ENCODE measurements at regions not wholly inside any gene's neighbourhood (a gene's known extent, or its start where the extent isn't known, plus 50 kb on each side); places are given as distances from the start of the nearest gene placed in this dataset.

- in situ Hi-C loops (cut with HindIII; ENCODE audit: low sequenced_read_pairs): loop anchor here (5.0 kb wide), 1 partner anchor 98 kb away; no protein-coding TSS in a partner anchor
These were observed 77.4 kb upstream of the RET start for GRCh38 chr10:42999385-43000020.

- in situ Hi-C loops (cut with HindIII; ENCODE audit: low sequenced_read_pairs): loop anchor here (5.0 kb wide), 1 partner anchor 97 kb away; no protein-coding TSS in a partner anchor
These were observed 76.9 kb upstream of the RET start for GRCh38 chr10:43000021-43000411.

GRCh38 chr10:43000651-43001426 lies 76.0 kb upstream of the RET start:
- in situ Hi-C loops (cut with HindIII; ENCODE audit: low sequenced_read_pairs): loop anchor here (5.0 kb wide), 1 partner anchor 96 kb away; no protein-coding TSS in a partner anchor

- in situ Hi-C loops (cut with HindIII; ENCODE audit: low sequenced_read_pairs): loop anchor here (5.0 kb wide), 1 partner anchor 96 kb away; no protein-coding TSS in a partner anchor
These were observed 75.5 kb upstream of the RET start for GRCh38 chr10:43001427-43001795.

- in situ Hi-C loops (cut with HindIII; ENCODE audit: low sequenced_read_pairs): loop anchor here (5.0 kb wide), 1 partner anchor 95 kb away; no protein-coding TSS in a partner anchor
These were observed 74.3 kb upstream of the RET start for GRCh38 chr10:43002596-43002995.

GRCh38 chr10:43006490-43006889 lies 70.4 kb upstream of the RET start:
- in situ Hi-C loops (cut with HindIII; ENCODE audit: low sequenced_read_pairs): no loop called here

GRCh38 chr10:43012578-43012977 lies 64.3 kb upstream of the RET start:
- in situ Hi-C loops (cut with HindIII; ENCODE audit: low sequenced_read_pairs): no loop called here

GRCh38 chr10:43013065-43013464 lies 63.8 kb upstream of the RET start:
- in situ Hi-C loops (cut with HindIII; ENCODE audit: low sequenced_read_pairs): no loop called here

GRCh38 chr10:43024524-43024923 lies 52.3 kb upstream of the RET start:
- in situ Hi-C loops (cut with HindIII; ENCODE audit: low sequenced_read_pairs): no loop called here

- in situ Hi-C loops (cut with HindIII; ENCODE audit: low sequenced_read_pairs): loop anchor here (5.0 kb wide), 1 partner anchor 42 kb away; no protein-coding TSS in a partner anchor
These were observed 51.7 kb upstream of the RET start for GRCh38 chr10:43024942-43025700.

- in situ Hi-C loops (cut with HindIII; ENCODE audit: low sequenced_read_pairs): loop anchor here (5.0 kb wide), 1 partner anchor 41 kb away; no protein-coding TSS in a partner anchor
These were observed 50.6 kb upstream of the RET start for GRCh38 chr10:43026039-43026973.

All from endothelial cell of hepatic sinusoid (primary cell).